Sigmoid colon (tissue), 6 donors: ENCODE measurements at regions not wholly inside any gene's neighbourhood (a gene's known extent, or its start where the extent isn't known, plus 50 kb on each side); places are given as distances from the start of the nearest gene placed in this dataset.

Source experiments
- DNase-seq: peaks from one replicate; pipeline ENCODE4 v3.0.0-alpha.2; 2019
- H3K27ac ChIP-seq, 4 donors: fragments of 200-600 bp; sonication (generic); one replicate each; pipeline ENCODE4 v1.5.1; 2016 to 2019; ENCODE audit warnings: mild to moderate bottlenecking in 1 of 4
- H3K27me3 ChIP-seq, 3 donors: fragments of 200-600 bp; sonication (generic); one replicate each; pipeline ENCODE4 v1.5.1; 2019; ENCODE audit warnings: mild to moderate bottlenecking in 1 of 3
- H3K36me3 ChIP-seq, 4 donors: fragments of 200-600 bp; sonication (generic); one replicate each; pipeline ENCODE4 v1.5.1; 2016 to 2019
- H3K4me1 ChIP-seq, 4 donors: fragments of 200-600 bp; sonication (generic); one replicate each; pipeline ENCODE4 v1.5.1; 2017 to 2019
- H3K4me3 ChIP-seq, 4 donors: fragments of 200-600 bp; sonication (generic); one replicate each; pipeline ENCODE4 v1.5.1; 2017 to 2019; ENCODE audit warnings: mild to moderate bottlenecking in 2 of 4, moderate library complexity in 1 of 4
- H3K9me3 ChIP-seq, 4 donors: fragments of 200-600 bp in 3 of 4; sonication (generic) in 3 of 4; one replicate each; pipeline versions ENCODE4 v1.5.1 to v1.6.1; 2013 to 2019
- EP300 ChIP-seq, 4 donors: sonication (generic); formaldehyde crosslinking; IDR thresholded peaks; one replicate each; pipeline ENCODE4 v1.6.1; 2017; ENCODE audit warnings: antibody characterized with exemption in 4 of 4
- POLR2A ChIP-seq, 2 donors: fragments of 450-650 bp; IDR thresholded peaks; one replicate each; pipeline ENCODE4 v1.6.1; 2016; ENCODE audit warnings: antibody characterized with exemption in 2 of 2, mild to moderate bottlenecking in 2 of 2, moderate library complexity in 2 of 2
- POLR2AphosphoS5 ChIP-seq, 4 donors: sonication (generic); formaldehyde crosslinking; IDR thresholded peaks; one replicate each; pipeline ENCODE4 v1.6.1; 2017; ENCODE audit warnings: antibody characterized with exemption in 4 of 4
- WGBS, 2 donors: extraction: QIAGEN DNeasy Blood & Tissue Kit; methylation state at CpG; one replicate each; pipeline ENCODE4 v1.1.7; 2013; 5-methylcytosine and 5-hydroxymethylcytosine counted together
- intact Hi-C: fragments of 100-400 bp; cut with DNase I; formaldehyde crosslinking; loops from one replicate; pipeline ENCODE4 v1.15.1; 2023
- TF ChIP-seq, protein P1 (sequence below), 4 experiments: fragments of 450-650 bp in 3 of 4; fragments of 200-600 bp in 1 of 4; IDR thresholded peaks; one replicate each; pipeline ENCODE4 v1.5.1; 2016 to 2019; ENCODE audit warnings: antibody characterized with exemption in 4 of 4, mild to moderate bottlenecking in 3 of 4, moderate library complexity in 2 of 4
- donor health status: healthy with polysubstance abuse.
- donor health status: healthy.

- no peaks in the 10 kb centered on the region for H3K36me3 ChIP-seq
- TF ChIP-seq, protein P1, sequence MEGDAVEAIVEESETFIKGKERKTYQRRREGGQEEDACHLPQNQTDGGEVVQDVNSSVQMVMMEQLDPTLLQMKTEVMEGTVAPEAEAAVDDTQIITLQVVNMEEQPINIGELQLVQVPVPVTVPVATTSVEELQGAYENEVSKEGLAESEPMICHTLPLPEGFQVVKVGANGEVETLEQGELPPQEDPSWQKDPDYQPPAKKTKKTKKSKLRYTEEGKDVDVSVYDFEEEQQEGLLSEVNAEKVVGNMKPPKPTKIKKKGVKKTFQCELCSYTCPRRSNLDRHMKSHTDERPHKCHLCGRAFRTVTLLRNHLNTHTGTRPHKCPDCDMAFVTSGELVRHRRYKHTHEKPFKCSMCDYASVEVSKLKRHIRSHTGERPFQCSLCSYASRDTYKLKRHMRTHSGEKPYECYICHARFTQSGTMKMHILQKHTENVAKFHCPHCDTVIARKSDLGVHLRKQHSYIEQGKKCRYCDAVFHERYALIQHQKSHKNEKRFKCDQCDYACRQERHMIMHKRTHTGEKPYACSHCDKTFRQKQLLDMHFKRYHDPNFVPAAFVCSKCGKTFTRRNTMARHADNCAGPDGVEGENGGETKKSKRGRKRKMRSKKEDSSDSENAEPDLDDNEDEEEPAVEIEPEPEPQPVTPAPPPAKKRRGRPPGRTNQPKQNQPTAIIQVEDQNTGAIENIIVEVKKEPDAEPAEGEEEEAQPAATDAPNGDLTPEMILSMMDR (IDR thresholded peaks at IDR 0.05) = no peak
- TF ChIP-seq POLR2AphosphoS5 (IDR thresholded peaks at IDR 0.05) (no peak), EP300 (IDR thresholded peaks at IDR 0.05) (no peak), POLR2A (IDR thresholded peaks at IDR 0.05) (no peak)
- 15 to 48% methylated on average over 4 of the region's 4 CpGs for WGBS, 2 donors
- intact Hi-C loops = no loop called here
- H3K9me3 ChIP-seq = no peaks in the 10 kb centered on the region
- no peak overlapping the region for H3K4me3 ChIP-seq
- no peak overlapping the region for H3K27ac ChIP-seq
- no peaks in the 10 kb centered on the region for H3K4me1 ChIP-seq
- no peak for DNase-seq
- H3K27me3 ChIP-seq = no peaks in the 10 kb centered on the region
Measured at GRCh38 chr12:107339487-107339886, 246.1 kb upstream of the CRY1 start.

GRCh38 chr12:107339932-107340331 lies 246.6 kb upstream of the CRY1 start:
- no peak overlapping the region for H3K27ac ChIP-seq

DNA sequence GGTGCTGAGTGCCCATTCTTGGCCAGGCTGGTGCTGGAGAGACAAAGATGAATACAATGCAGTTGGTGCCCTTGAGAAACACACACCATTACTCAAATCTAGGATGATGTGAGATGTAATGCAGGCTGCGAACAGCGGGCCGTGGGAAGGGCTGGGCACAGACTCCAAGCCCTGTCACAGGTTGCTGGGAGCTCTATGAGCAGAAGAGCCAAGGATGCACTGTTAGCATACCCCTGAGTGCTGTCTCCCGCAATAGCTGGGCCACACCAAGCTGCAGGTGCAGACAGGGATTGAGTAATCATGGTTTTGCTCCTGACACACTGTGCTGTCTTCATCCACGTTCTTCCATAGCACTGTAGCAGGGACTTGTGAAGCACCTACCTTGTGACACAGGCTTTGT lies 247.5 kb upstream of the CRY1 start:
- TF ChIP-seq EP300 (IDR thresholded peaks at IDR 0.05) = no peak
- TF ChIP-seq POLR2AphosphoS5 (IDR thresholded peaks at IDR 0.05) = no peak
- no peak for TF ChIP-seq POLR2A (IDR thresholded peaks at IDR 0.05)
- TF ChIP-seq, protein P1 (IDR thresholded peaks at IDR 0.05) = no peak
- 89 to 90% methylated on average over 5 of the region's 5 CpGs for WGBS, 2 donors
- Histone ChIP-seq H3K27me3 (no peaks in the 10 kb centered on the region), H3K4me1 (no peaks in the 10 kb centered on the region), H3K9me3 (no peaks in the 10 kb centered on the region), H3K27ac (no peak overlapping the region), H3K4me3 (no peak overlapping the region), H3K36me3 (no peaks in the 10 kb centered on the region)
- no peak for DNase-seq
- intact Hi-C loops = no loop called here

More at GRCh38 chr12:107339932-107340331, 246.6 kb upstream of the CRY1 start:
- 64 to 73% methylated on average over 2 of the region's 2 CpGs for WGBS, 2 donors
- no peak for DNase-seq
- no peaks in the 10 kb centered on the region for H3K4me1 ChIP-seq
- H3K36me3 ChIP-seq = no peaks in the 10 kb centered on the region
- intact Hi-C loops = no loop called here
- no peak for TF ChIP-seq POLR2A (IDR thresholded peaks at IDR 0.05)
- TF ChIP-seq EP300 (IDR thresholded peaks at IDR 0.05) = no peak
- TF ChIP-seq, protein P1 (IDR thresholded peaks at IDR 0.05) = no peak
- no peak for TF ChIP-seq POLR2AphosphoS5 (IDR thresholded peaks at IDR 0.05)
- H3K9me3 ChIP-seq = no peaks in the 10 kb centered on the region
- H3K27me3 ChIP-seq = no peaks in the 10 kb centered on the region
- no peak overlapping the region for H3K4me3 ChIP-seq

DNA sequence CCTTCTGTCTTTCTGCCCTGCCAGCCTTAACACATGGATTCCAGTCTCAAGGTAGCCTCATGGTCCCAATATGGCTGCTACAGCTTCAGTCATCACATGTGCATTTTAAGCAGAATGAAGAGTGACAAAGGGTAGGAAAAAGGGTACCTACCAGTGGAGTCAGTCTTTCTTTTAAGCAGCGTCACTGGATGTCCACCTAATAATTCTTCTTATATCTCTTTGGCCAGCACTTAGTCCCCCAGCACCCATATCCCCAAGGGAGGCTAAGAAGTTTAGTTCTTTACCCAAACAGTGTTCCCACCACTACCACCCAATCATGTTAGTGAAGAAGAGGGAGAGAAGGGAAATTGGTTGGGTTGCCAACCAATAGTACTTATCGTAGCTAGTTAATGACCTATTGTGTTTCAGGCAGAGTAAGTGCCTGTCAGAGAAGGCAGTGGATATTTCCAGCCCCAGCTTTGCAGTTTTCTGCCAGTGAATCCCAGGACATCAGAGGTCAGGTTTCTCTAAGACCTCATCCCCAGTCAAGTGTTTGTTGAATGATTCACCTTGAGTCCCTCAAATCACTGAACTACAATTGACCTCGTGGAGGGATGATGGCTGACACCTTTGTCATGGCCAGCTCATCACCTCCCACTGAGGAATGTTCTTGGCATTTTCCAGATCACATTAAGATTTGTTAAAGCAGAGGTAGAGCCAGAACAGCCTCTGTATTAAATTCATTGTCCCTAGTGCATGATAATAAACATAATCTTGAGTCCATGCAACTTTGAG lies 250.9 kb upstream of the CRY1 start:
- TF ChIP-seq POLR2A (IDR thresholded peaks at IDR 0.05) = no peak
- no peak for TF ChIP-seq POLR2AphosphoS5 (IDR thresholded peaks at IDR 0.05)
- TF ChIP-seq, protein P1 (IDR thresholded peaks at IDR 0.05) = no peak
- TF ChIP-seq EP300 (IDR thresholded peaks at IDR 0.05) = no peak
- WGBS, 2 donors = 82 to 84% methylated on average over 3 of the region's 3 CpGs
- intact Hi-C loops = no loop called here
- no peaks in the 10 kb centered on the region for H3K27me3 ChIP-seq
- H3K27ac ChIP-seq = no peak overlapping the region
- no peaks in the 10 kb centered on the region for H3K9me3 ChIP-seq
- peaks cover 0 to 9% (median 7%) of the 10 kb centered on the region in 4 donors for H3K4me1 ChIP-seq
- no peak overlapping the region for H3K4me3 ChIP-seq
- H3K36me3 ChIP-seq = no peaks in the 10 kb centered on the region
- DNase-seq = no peak
